Muscle of arm (tissue), 1 donor: ENCODE measurements at regions not wholly inside any gene's neighbourhood (a gene's known extent, or its start where the extent isn't known, plus 50 kb on each side); places are given as distances from the start of the nearest gene placed in this dataset.
A peak's percentile ranks its signal among the peaks of the same experiment; 100 is the strongest.
"Not testable (repeated sequence)": the region's sequence is repeated elsewhere in the genome, so short reads cannot be mapped to it uniquely, and the experiment has no call there.

Experiments
- DNase-seq: peaks from one replicate; pipeline ENCODE4 v3.0.0-alpha.2; 2013

GRCh38 chr14:28607661-28608060 is 158.9 kb upstream of the FOXG1 start:
- no peak for DNase-seq

GRCh38 chr14:28608443-28608842 is 158.1 kb upstream of the FOXG1 start:
- no peak for DNase-seq

GRCh38 chr14:28608851-28609828 is 157.4 kb upstream of the FOXG1 start:
- DNase-seq: peak; percentile 75

GRCh38 chr14:28612414-28612813 is 154.2 kb upstream of the FOXG1 start:
- no peak for DNase-seq

- DNase-seq: no peak
Observed at GRCh38 chr14:28613532-28613931, 153.1 kb upstream of the FOXG1 start.

- DNase-seq: no peak
Observed at GRCh38 chr14:28626780-28627179, 139.8 kb upstream of the FOXG1 start.

GRCh38 chr14:28629328-28630004 is 137.1 kb upstream of the FOXG1 start:
- no peak for DNase-seq

- DNase-seq: no peak
Observed at GRCh38 chr14:28630100-28630499, 136.5 kb upstream of the FOXG1 start.

GRCh38 chr14:28635387-28635786 is 131.2 kb upstream of the FOXG1 start:
- peak; percentile 47 for DNase-seq

GRCh38 chr14:28635816-28636215 is 130.8 kb upstream of the FOXG1 start:
- DNase-seq: not testable (repeated sequence)

- not testable (repeated sequence) for DNase-seq
Observed at GRCh38 chr14:28641189-28641588, 125.4 kb upstream of the FOXG1 start.

- no peak for DNase-seq
Observed at GRCh38 chr14:28651148-28651547, 115.4 kb upstream of the FOXG1 start.

- DNase-seq: no peak
Observed at GRCh38 chr14:28652782-28653181, 113.8 kb upstream of the FOXG1 start.

- DNase-seq: no peak
Observed at GRCh38 chr14:28653521-28653920, 113.1 kb upstream of the FOXG1 start.

GRCh38 chr14:28656704-28657255 is 109.8 kb upstream of the FOXG1 start:
- DNase-seq: no peak

- DNase-seq: no peak
Observed at GRCh38 chr14:28661171-28661772, 105.3 kb upstream of the FOXG1 start.

GRCh38 chr14:28666961-28667360 is 99.6 kb upstream of the FOXG1 start:
- DNase-seq: no peak

GRCh38 chr14:28671425-28671824 is 95.2 kb upstream of the FOXG1 start:
- no peak for DNase-seq

- DNase-seq: no peak
Observed at GRCh38 chr14:28673056-28673455, 93.5 kb upstream of the FOXG1 start.

- DNase-seq: no peak
Observed at GRCh38 chr14:28676479-28676878, 90.1 kb upstream of the FOXG1 start.

- DNase-seq: no peak
Observed at GRCh38 chr14:28677381-28677780, 89.2 kb upstream of the FOXG1 start.

- no peak for DNase-seq
Observed at GRCh38 chr14:28678887-28679286, 87.7 kb upstream of the FOXG1 start.
